NB4 (cell line): ENCODE measurements at regions not wholly inside any gene's neighbourhood (a gene's known extent, or its start where the extent isn't known, plus 50 kb on each side); places are given as distances from the start of the nearest gene placed in this dataset.

ENCODE experiments used
- CTCF ChIP-seq: IDR thresholded peaks from one replicate; pipeline ENCODE4 v1.5.1; 2012; ENCODE audit warnings: low read depth, low read length
- MYC ChIP-seq: IDR thresholded peaks from 2 replicates; pipeline ENCODE4 v1.6.1; 2011; ENCODE audit warnings: low read depth, low read length
- POLR2A ChIP-seq: IDR thresholded peaks from 2 replicates; pipeline ENCODE4 v1.6.1; 2011; ENCODE audit warnings: mild to moderate bottlenecking; ENCODE audit not compliant: insufficient read length; ENCODE audit errors: extremely low read depth

DNA sequence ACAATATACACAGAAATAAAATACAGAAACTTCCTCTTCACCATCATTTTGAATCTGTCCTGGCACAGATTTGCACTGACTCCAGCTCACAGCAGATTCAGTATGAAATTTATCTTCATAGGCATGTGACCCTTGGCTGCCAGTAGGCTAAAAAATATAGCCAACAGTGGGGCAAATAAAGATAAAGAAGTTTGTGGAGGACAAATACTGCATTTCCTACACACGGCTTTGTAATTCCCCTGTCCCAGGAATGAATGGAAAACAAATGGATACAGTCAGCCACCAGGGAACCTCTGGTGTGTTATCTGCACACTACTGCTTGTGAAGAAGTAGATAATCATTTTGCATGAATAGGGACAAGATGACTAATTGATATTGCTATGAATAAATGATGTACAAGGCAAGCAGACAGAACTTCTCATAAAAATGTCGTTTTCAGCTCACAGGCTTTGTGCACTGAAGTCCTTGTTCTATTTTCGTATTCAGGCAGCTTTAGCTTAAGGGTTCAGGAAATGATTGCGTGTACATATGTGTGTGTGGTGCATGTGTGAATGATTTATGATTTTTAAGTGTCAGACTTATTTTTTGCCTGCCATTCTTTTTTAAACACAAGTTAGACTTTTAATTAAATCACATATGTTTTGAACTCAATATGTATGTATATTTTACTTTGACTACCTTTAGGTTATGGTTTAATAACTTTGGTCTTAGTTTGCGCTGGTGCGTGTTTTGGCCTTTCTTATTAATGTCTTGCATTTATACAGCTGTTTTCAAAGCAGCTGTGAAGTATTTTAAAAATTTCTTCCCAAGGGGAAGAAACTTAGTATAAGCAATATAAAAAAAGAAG lies 543.8 kb upstream of the JAG1 start:
- no peak for TF ChIP-seq CTCF
- TF ChIP-seq POLR2A = no peak
- TF ChIP-seq MYC = no peak
